GM23338 (cell line): ENCODE measurements at regions not wholly inside any gene's neighbourhood (a gene's known extent, or its start where the extent isn't known, plus 50 kb on each side); places are given as distances from the start of the nearest gene placed in this dataset.
"Not testable (repeated sequence)": the region's sequence is repeated elsewhere in the genome, so short reads cannot be mapped to it uniquely, and the experiment has no call there.

Experiments used
- ATAC-seq: fragments of 200-7000 bp; cut with Tn5 transposase; 3 replicates; pipeline ENCODE4 v1.9.1; 2020
- DNase-seq: peaks from one replicate; pipeline ENCODE4 v3.0.0-alpha.2; 2015; ENCODE audit warnings: low spot score
- H2AFZ ChIP-seq: fragments of 200-600 bp; sonication (generic); 2 replicates; pipeline ENCODE4 v1.8.0; 2016; ENCODE audit warnings: antibody characterized with exemption, mild to moderate bottlenecking, moderate library complexity
- H3F3A ChIP-seq: fragments of 200-600 bp; sonication (generic); replicated peaks from 2 replicates; pipeline ENCODE4 v1.8.0; 2017; ENCODE audit warnings: antibody characterized with exemption, mixed run types, low read depth
- H3K27ac ChIP-seq: fragments of 200-600 bp; sonication (generic); 2 replicates; pipeline ENCODE4 v1.6.1; 2016; ENCODE audit warnings: low read depth
- H3K27me3 ChIP-seq: fragments of 200-600 bp; sonication (generic); 2 replicates; pipeline ENCODE4 v1.8.0; 2016; ENCODE audit warnings: mild to moderate bottlenecking, mixed run types, moderate library complexity; ENCODE audit not compliant: insufficient read depth
- H3K36me3 ChIP-seq: fragments of 200-600 bp; sonication (generic); 2 replicates; pipeline ENCODE4 v1.8.0; 2016; ENCODE audit warnings: mild to moderate bottlenecking; ENCODE audit not compliant: insufficient read depth
- H3K4me1 ChIP-seq: fragments of 200-600 bp; sonication (generic); 2 replicates; pipeline ENCODE4 v1.8.0; 2016; ENCODE audit warnings: mild to moderate bottlenecking, moderate library complexity; ENCODE audit not compliant: insufficient read depth
- H3K4me2 ChIP-seq: fragments of 200-600 bp; sonication (generic); 2 replicates; pipeline ENCODE4 v1.7.1; 2017; ENCODE audit warnings: mixed run types
- H3K4me3 ChIP-seq: fragments of 200-600 bp; sonication (generic); 2 replicates; pipeline ENCODE4 v1.6.1; 2016; ENCODE audit warnings: mixed run types
- H3K79me2 ChIP-seq: fragments of 200-600 bp; sonication (generic); replicated peaks from 2 replicates; pipeline ENCODE4 v1.8.0; 2017; ENCODE audit warnings: mild to moderate bottlenecking; ENCODE audit not compliant: insufficient read depth
- H3K9me2 ChIP-seq: fragments of 200-600 bp; sonication (generic); 2 replicates; pipeline ENCODE4 v1.8.0; 2017; ENCODE audit not compliant: insufficient read depth
- H4K20me1 ChIP-seq: fragments of 200-600 bp; sonication (generic); replicated peaks from 2 replicates; pipeline ENCODE4 v1.8.0; 2017; ENCODE audit warnings: mild to moderate bottlenecking; ENCODE audit not compliant: insufficient read depth
- H3K27ac Mint-ChIP-seq: 2 replicates; pipeline ENCODE4 v1.8.0; 2020; ENCODE audit warnings: inconsistent platforms, mild to moderate bottlenecking, moderate library complexity, mixed read lengths
- H3K27me3 Mint-ChIP-seq: 3 replicates; pipeline ENCODE4 v1.8.0; 2022; ENCODE audit warnings: low read depth, mild to moderate bottlenecking, moderate library complexity, mixed read lengths, inconsistent platforms; ENCODE audit not compliant: insufficient read depth, poor library complexity
- H3K36me3 Mint-ChIP-seq: 3 replicates; pipeline ENCODE4 v1.8.0; 2021; ENCODE audit warnings: low read depth, mild to moderate bottlenecking, inconsistent platforms, moderate library complexity, mixed read lengths
- H3K4me1 Mint-ChIP-seq: 3 replicates; pipeline ENCODE4 v1.8.0; 2020; ENCODE audit warnings: mild to moderate bottlenecking, inconsistent platforms, mixed read lengths
- H3K4me3 Mint-ChIP-seq: 3 replicates; pipeline ENCODE4 v1.8.0; 2021; ENCODE audit warnings: moderate library complexity, mild to moderate bottlenecking, inconsistent platforms, mixed read lengths
- H3K9me3 Mint-ChIP-seq: 3 replicates; pipeline ENCODE4 v1.8.0; 2020; ENCODE audit warnings: moderate library complexity, mild to moderate bottlenecking, inconsistent platforms, mixed read lengths

GRCh38 chr7:65549589-65550443 is 176.2 kb downstream of the ZNF92 start:
- H3K36me3 Mint-ChIP-seq, H3K9me3 Mint-ChIP-seq, H3K4me3 ChIP-seq, H3K27me3 Mint-ChIP-seq, H2AFZ ChIP-seq, H3K9me2 ChIP-seq, H3K4me3 Mint-ChIP-seq, H3K27ac ChIP-seq, H3K4me1 ChIP-seq, ATAC-seq, H3K4me1 Mint-ChIP-seq, H3K4me2 ChIP-seq, H3K27me3 ChIP-seq, H3K27ac Mint-ChIP-seq, H4K20me1 ChIP-seq, H3K36me3 ChIP-seq, H3F3A ChIP-seq, H3K79me2 ChIP-seq, DNase-seq: not testable (repeated sequence)

- H3K36me3 ChIP-seq, ATAC-seq: not testable (repeated sequence)
Measured at GRCh38 chr7:65550444-65550809, 176.8 kb downstream of the ZNF92 start.

DNA sequence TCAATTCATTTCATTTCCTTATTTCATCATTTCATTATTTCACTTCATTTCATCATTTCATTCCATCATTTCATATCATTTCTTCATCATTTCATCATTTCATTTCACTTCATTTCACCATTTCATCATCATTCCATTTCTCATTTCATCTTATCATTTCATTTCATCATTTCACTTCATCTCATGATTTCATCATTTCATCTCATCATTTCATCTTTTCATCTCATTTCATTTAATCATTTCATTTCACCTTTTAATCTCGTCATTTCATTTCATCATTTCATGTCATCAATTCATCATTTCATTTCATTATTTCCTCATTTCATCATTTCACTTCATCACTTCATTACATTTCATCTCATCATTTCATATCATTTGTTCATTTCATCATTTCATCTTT is 177.4 kb downstream of the ZNF92 start:
- not testable (repeated sequence) for DNase-seq, H3K9me2 ChIP-seq, H3K27me3 ChIP-seq, H3K4me2 ChIP-seq, H3K4me3 ChIP-seq, H3K9me3 Mint-ChIP-seq, H3F3A ChIP-seq, H3K4me1 ChIP-seq, ATAC-seq, H3K4me1 Mint-ChIP-seq, H4K20me1 ChIP-seq, H3K27ac ChIP-seq, H3K27me3 Mint-ChIP-seq, H3K4me3 Mint-ChIP-seq, H3K36me3 Mint-ChIP-seq, H3K27ac Mint-ChIP-seq, H3K79me2 ChIP-seq, H2AFZ ChIP-seq, H3K36me3 ChIP-seq

More at GRCh38 chr7:65550444-65550809, 176.8 kb downstream of the ZNF92 start:
- H3K27me3 Mint-ChIP-seq, H3K27ac ChIP-seq, H3K9me2 ChIP-seq, H3F3A ChIP-seq, H2AFZ ChIP-seq, H3K79me2 ChIP-seq, H3K27ac Mint-ChIP-seq, H3K9me3 Mint-ChIP-seq, DNase-seq, H3K36me3 Mint-ChIP-seq, H3K4me2 ChIP-seq, H3K4me1 Mint-ChIP-seq, H4K20me1 ChIP-seq, H3K4me3 ChIP-seq, H3K27me3 ChIP-seq, H3K4me1 ChIP-seq, H3K4me3 Mint-ChIP-seq: not testable (repeated sequence)

DNA sequence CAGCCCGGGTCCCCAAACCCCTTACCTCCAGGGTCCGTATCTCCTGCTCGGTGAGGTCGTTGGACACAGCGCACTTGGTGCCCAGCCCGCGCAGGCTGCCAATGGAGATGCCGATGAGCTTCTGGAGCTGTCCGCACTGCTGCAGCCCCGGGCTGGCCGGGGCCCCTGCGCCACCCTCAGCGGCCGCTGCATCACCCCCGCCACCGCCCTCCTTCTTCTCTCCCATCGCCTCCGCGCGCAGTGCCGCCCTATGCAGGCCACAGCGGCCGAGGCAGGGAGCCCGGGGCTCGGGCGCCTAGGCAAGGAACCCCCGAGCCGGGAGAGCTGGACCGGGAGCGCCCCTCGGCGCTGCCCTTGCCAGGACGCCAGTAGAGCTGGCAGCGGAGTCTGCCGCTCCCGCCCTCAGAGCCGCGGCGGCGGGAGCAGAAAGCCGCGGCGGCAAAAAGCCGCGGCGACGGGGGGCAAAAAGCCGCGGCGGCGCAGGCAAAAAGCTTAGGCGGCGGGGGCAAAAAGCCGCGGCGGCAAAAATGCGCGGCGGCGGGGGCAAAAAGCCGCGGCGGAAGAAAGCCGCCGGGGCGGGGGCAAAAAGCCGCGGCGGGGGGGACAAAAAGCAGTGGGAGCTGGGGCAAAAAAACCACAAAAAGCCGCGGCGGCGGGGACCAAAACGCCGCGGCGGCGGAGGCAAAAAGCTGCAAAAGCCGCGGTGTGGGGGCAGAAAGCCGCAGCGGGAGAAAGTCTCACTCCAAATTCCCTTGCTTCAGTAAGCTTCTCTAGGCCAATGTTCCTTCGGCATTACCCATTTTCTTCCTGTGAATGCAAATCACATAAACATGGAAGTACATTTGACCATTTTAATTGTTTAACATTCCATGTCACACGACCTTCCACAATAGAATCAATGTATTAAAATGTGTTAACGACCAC is 181.2 kb downstream of the ZNF92 start:
- H3K79me2 ChIP-seq, H3K27me3 Mint-ChIP-seq, H3K27me3 ChIP-seq, H3K36me3 ChIP-seq, H3K4me1 ChIP-seq, H3K4me3 ChIP-seq, H3K9me3 Mint-ChIP-seq, DNase-seq, H3K27ac Mint-ChIP-seq, H3F3A ChIP-seq, H3K9me2 ChIP-seq, H3K4me2 ChIP-seq, H2AFZ ChIP-seq, H3K4me3 Mint-ChIP-seq, H4K20me1 ChIP-seq, H3K36me3 Mint-ChIP-seq, H3K27ac ChIP-seq, H3K4me1 Mint-ChIP-seq: not testable (repeated sequence)
- peak; percentile 90 for ATAC-seq

DNA sequence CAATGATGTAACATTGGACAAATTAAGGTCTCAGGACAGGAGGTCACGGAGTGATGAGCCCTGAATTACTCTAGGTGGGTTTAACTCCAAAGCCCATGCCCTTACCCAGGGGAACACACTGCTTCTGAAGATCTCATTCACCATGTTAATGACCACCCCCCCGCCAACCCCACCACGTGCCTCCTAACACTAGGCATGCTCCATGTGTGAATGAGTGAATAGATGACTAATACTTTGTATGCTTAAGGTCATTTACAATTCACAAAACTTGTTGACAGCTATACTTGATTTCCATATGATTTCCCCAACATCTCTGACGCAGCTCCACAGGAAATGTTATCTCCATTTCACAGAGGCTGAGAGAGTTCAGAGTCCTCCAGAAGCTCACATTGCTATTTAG is 184.9 kb downstream of the ZNF92 start:
- H3K79me2 ChIP-seq, H2AFZ ChIP-seq, H3K27me3 Mint-ChIP-seq, DNase-seq, H3K4me3 ChIP-seq, H3K4me3 Mint-ChIP-seq, ATAC-seq, H3K27me3 ChIP-seq, H3K27ac ChIP-seq, H3F3A ChIP-seq, H3K4me2 ChIP-seq, H3K27ac Mint-ChIP-seq, H3K36me3 Mint-ChIP-seq, H4K20me1 ChIP-seq, H3K4me1 Mint-ChIP-seq, H3K4me1 ChIP-seq, H3K9me2 ChIP-seq, H3K9me3 Mint-ChIP-seq, H3K36me3 ChIP-seq: not testable (repeated sequence)

GRCh38 chr7:65561786-65562372 is 188.2 kb downstream of the ZNF92 start:
- H4K20me1 ChIP-seq, H3K4me1 Mint-ChIP-seq, H3K36me3 ChIP-seq, H3K4me3 Mint-ChIP-seq, H3K27ac Mint-ChIP-seq, DNase-seq, H2AFZ ChIP-seq, H3K27me3 Mint-ChIP-seq, H3F3A ChIP-seq, H3K4me2 ChIP-seq, H3K4me3 ChIP-seq, H3K9me2 ChIP-seq, H3K4me1 ChIP-seq, H3K36me3 Mint-ChIP-seq, H3K27me3 ChIP-seq, H3K27ac ChIP-seq, H3K79me2 ChIP-seq, H3K9me3 Mint-ChIP-seq: not testable (repeated sequence)
- ATAC-seq = peak; percentile 59
